OCI-LY7 (cell line): ENCODE measurements at regions not wholly inside any gene's neighbourhood (a gene's known extent, or its start where the extent isn't known, plus 50 kb on each side); places are given as distances from the start of the nearest gene placed in this dataset.

Source experiments
- BruUV-seq: library from RNA; stranded (reverse); fragments of 400-500 nt; replicated peaks from 2 replicates; lab custom pipeline; 2021; lab: Mats Ljungman, UMichigan
- CTCF ChIA-PET: fragments of 300-600 bp; sonication (Branson Sonifier 250); formaldehyde crosslinking; loops from one replicate; lab custom pipeline; 2022; ENCODE audit warnings: antibody characterized with exemption; ENCODE audit not compliant: unreplicated experiment; lab: Charles Lee
- POLR2A ChIA-PET: fragments of 300-600 bp; sonication (Branson Sonifier 250); formaldehyde crosslinking; loops from one replicate; lab custom pipeline; 2022; ENCODE audit warnings: antibody characterized with exemption; lab: Charles Lee
- DNase-seq: peaks from one replicate; pipeline ENCODE4 v3.0.0-alpha.2; 2015; ENCODE audit warnings: low spot score
- H2AFZ ChIP-seq: fragments of 200-600 bp; sonication (generic), shearing (Covaris generic); 2 replicates; pipeline ENCODE4 v1.6.1; 2014; ENCODE audit warnings: mild to moderate bottlenecking, antibody characterized with exemption, low read length, moderate library complexity
- H3K27ac ChIP-seq: fragments of 200-600 bp; sonication (generic); 2 replicates; pipeline ENCODE4 v1.5.1; 2014; ENCODE audit warnings: mixed run types, low read depth, mild to moderate bottlenecking, moderate library complexity, low read length, inconsistent platforms; ENCODE audit not compliant: poor library complexity, severe bottlenecking
- H3K36me3 ChIP-seq: fragments of 200-600 bp; sonication (generic); 2 replicates; pipeline ENCODE4 v1.6.1; 2014; ENCODE audit warnings: mild to moderate bottlenecking, antibody characterized with exemption, low read length, moderate library complexity, mixed read lengths; ENCODE audit not compliant: insufficient read depth
- H3K4me1 ChIP-seq: fragments of 200-600 bp; sonication (generic); 2 replicates; pipeline ENCODE4 v1.5.1; 2014; ENCODE audit warnings: mild to moderate bottlenecking, low read length; ENCODE audit not compliant: insufficient read depth, poor library complexity, severe bottlenecking
- H3K4me2 ChIP-seq: fragments of 200-600 bp; sonication (generic); 2 replicates; pipeline ENCODE4 v1.6.1; 2014; ENCODE audit warnings: mild to moderate bottlenecking, low read length
- H3K4me3 ChIP-seq: fragments of 200-600 bp; sonication (generic); 2 replicates; pipeline ENCODE4 v1.5.1; 2014; ENCODE audit warnings: mild to moderate bottlenecking, low read depth, low read length; ENCODE audit not compliant: poor library complexity, severe bottlenecking
- H3K79me2 ChIP-seq: fragments of 200-600 bp; sonication (generic); 2 replicates; pipeline ENCODE4 v1.6.1; 2016; ENCODE audit warnings: low read depth, mild to moderate bottlenecking, low read length, moderate library complexity, mixed read lengths; ENCODE audit not compliant: insufficient read depth
- H3K9me2 ChIP-seq: fragments of 200-600 bp; sonication (generic); 2 replicates; pipeline ENCODE4 v1.6.1; 2016; ENCODE audit warnings: mild to moderate bottlenecking, low read length, mixed read lengths; ENCODE audit not compliant: insufficient read depth
- H3K9me3 ChIP-seq: fragments of 200-600 bp; sonication (generic); 2 replicates; pipeline ENCODE4 v1.6.1; 2014; ENCODE audit warnings: mild to moderate bottlenecking, mixed run types, low read length, mixed read lengths
- H4K20me1 ChIP-seq: fragments of 200-600 bp; sonication (generic); 2 replicates; pipeline ENCODE4 v1.6.1; 2014; ENCODE audit warnings: mild to moderate bottlenecking, antibody characterized with exemption, low read length, moderate library complexity, mixed read lengths; ENCODE audit not compliant: insufficient read depth
- EZH2phosphoT487 ChIP-seq: fragments of 200-600 bp; sonication (generic); IDR thresholded peaks from 2 replicates; pipeline ENCODE4 v1.6.1; 2018; ENCODE audit warnings: low read depth, borderline replicate concordance, mild to moderate bottlenecking, mixed run types, antibody characterized with exemption, low read length, moderate library complexity, mixed read lengths
- intact Hi-C: fragments of 100-400 bp; cut with micrococcal nuclease; formaldehyde crosslinking; loops from one replicate; pipeline ENCODE4 v1.10.0; 2022; ENCODE audit not compliant: unreplicated experiment
- TF ChIP-seq, protein P1 (sequence below): fragments of 200-600 bp; sonication (generic); conservative IDR thresholded peaks from 2 replicates; pipeline ENCODE4 v1.5.1; 2014; ENCODE audit warnings: mild to moderate bottlenecking, antibody characterized with exemption, low read length, moderate library complexity, mixed read lengths

DNA sequence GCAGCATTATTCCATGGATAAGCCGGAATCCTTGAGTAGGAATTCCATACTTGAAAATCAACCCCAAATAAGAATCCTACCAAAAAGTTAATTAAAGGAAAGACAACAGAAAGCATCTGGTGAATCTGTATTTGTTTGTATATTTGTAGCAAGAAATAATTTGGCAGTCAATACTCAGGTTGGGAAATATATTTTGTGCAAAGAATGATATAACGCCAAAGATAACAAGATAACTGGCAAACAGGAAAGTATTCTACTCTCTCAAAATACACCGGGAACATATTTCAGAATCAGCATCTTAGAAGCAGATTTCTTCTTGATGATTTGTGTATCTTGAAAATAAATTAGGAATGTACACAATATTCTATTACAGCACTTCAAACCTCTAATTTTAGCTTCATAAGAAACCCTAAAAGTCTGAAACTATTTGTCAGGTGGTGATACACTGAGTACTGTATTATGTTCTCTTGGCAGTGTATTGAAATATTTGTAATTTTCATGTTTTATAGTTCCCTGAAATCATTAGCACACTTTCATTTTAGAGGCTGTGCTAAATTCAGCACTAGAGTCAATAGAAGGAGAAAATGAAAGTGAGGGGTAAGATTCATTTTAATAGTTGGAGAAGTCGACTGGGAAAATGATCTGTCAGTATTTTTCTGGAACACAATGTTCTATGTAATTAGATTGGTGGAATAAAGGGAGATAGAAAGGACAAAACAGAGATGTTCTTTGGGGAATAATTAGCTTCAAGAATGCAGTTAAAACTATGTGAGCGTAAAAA lies 879.7 kb upstream of the GJE1 start:
- no peak overlapping the region; the same call in 1 of the 2 replicates for H3K4me2 ChIP-seq
- intact Hi-C loops: no loop called here
- no peaks in the 10 kb centered on the region for H4K20me1 ChIP-seq
- no peak overlapping the region for H3K4me3 ChIP-seq
- H3K27ac ChIP-seq: no peak overlapping the region
- DNase-seq: no peak
- no peaks in the 10 kb centered on the region for H3K9me3 ChIP-seq
- H3K9me2 ChIP-seq: no peaks in the 10 kb centered on the region
- H3K36me3 ChIP-seq: no peaks in the 10 kb centered on the region
- no TSS peak for BruUV-seq
- CTCF ChIA-PET: no interaction called here
- no peak overlapping the region for H2AFZ ChIP-seq
- H3K79me2 ChIP-seq: no peaks in the 10 kb centered on the region
- POLR2A ChIA-PET: no interaction called here
- H3K4me1 ChIP-seq: no peaks in the 10 kb centered on the region
- TF ChIP-seq EZH2phosphoT487: no peak
- TF ChIP-seq, protein P1, sequence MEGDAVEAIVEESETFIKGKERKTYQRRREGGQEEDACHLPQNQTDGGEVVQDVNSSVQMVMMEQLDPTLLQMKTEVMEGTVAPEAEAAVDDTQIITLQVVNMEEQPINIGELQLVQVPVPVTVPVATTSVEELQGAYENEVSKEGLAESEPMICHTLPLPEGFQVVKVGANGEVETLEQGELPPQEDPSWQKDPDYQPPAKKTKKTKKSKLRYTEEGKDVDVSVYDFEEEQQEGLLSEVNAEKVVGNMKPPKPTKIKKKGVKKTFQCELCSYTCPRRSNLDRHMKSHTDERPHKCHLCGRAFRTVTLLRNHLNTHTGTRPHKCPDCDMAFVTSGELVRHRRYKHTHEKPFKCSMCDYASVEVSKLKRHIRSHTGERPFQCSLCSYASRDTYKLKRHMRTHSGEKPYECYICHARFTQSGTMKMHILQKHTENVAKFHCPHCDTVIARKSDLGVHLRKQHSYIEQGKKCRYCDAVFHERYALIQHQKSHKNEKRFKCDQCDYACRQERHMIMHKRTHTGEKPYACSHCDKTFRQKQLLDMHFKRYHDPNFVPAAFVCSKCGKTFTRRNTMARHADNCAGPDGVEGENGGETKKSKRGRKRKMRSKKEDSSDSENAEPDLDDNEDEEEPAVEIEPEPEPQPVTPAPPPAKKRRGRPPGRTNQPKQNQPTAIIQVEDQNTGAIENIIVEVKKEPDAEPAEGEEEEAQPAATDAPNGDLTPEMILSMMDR: no peak

DNA sequence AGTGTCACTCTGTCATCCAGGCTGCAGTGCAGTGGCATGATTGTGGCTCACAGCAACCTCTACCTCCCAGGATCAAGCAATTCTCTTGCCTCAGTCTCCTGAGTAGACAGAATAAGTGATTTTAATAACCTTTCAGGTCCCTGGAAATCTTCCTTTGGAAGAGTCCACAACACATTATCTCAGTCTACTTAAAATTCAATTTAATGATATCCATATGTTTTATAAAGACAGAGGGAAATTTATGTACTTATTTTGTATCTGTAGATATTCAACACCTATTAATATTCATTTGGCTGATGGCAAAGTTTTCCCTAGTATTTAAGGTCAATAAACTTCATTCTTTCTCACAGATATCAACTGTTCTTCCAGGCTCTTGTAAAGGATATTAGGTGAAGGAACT lies 881.4 kb upstream of the GJE1 start:
- ChIA-PET POLR2A (interaction anchor here (0.6 to 1.7 kb wide), 2 partner anchors 11 to 102 kb away, joined by 3 to 5 read pairs; no protein-coding TSS in a partner anchor), CTCF (no interaction called here)
- Histone ChIP-seq H2AFZ (no peak overlapping the region), H3K27ac (no peak overlapping the region), H3K4me3 (no peak overlapping the region), H3K9me2 (no peaks in the 10 kb centered on the region), H4K20me1 (no peaks in the 10 kb centered on the region), H3K36me3 (no peaks in the 10 kb centered on the region), H3K4me1 (no peaks in the 10 kb centered on the region), H3K9me3 (no peaks in the 10 kb centered on the region), H3K4me2 (no peak overlapping the region), H3K79me2 (no peaks in the 10 kb centered on the region)
- intact Hi-C loops: no loop called here
- no peak for TF ChIP-seq EZH2phosphoT487
- TF ChIP-seq, protein P1: no peak
- no TSS peak for BruUV-seq
- DNase-seq: no peak
